WTC11 (cell line): ENCODE measurements at regions not wholly inside any gene's neighbourhood (a gene's known extent, or its start where the extent isn't known, plus 50 kb on each side); places are given as distances from the start of the nearest gene placed in this dataset.

Experiments used
- ATAC-seq: fragments of 200-7000 bp; cut with Tn5 transposase; 2 replicates; pipeline ENCODE4 v1.10.0; 2021; ENCODE audit warnings: mild to moderate bottlenecking, moderate library complexity
- CTCF ChIA-PET: fragments of 300-600 bp; sonication (Branson Sonifier 250); formaldehyde crosslinking; loops from one replicate; lab custom pipeline; 2021; ENCODE audit warnings: antibody characterized with exemption; lab: Charles Lee
- POLR2A ChIA-PET: fragments of 350-600 bp; sonication (Branson Sonifier 250); formaldehyde crosslinking; loops from one replicate; lab custom pipeline; 2021; ENCODE audit warnings: antibody characterized with exemption; lab: Charles Lee
- DNase-seq: peaks from one replicate; pipeline ENCODE4 v3.0.0; 2021; ENCODE audit warnings: low spot score
- H3K27ac Mint-ChIP-seq: 2 replicates; pipeline ENCODE4 v1.8.0; 2021; ENCODE audit warnings: mixed read lengths
- H3K27me3 Mint-ChIP-seq: 2 replicates; pipeline ENCODE4 v1.8.0; 2021; ENCODE audit warnings: low read depth, mild to moderate bottlenecking, moderate library complexity, mixed read lengths
- H3K36me3 Mint-ChIP-seq: 2 replicates; pipeline ENCODE4 v1.8.0; 2021; ENCODE audit warnings: mixed read lengths
- H3K4me1 Mint-ChIP-seq: 2 replicates; pipeline ENCODE4 v1.8.0; 2022; ENCODE audit warnings: mixed read lengths
- H3K4me3 Mint-ChIP-seq: 2 replicates; pipeline ENCODE4 v1.8.0; 2021; ENCODE audit warnings: mild to moderate bottlenecking, moderate library complexity, mixed read lengths
- H3K9me3 Mint-ChIP-seq: 2 replicates; pipeline ENCODE4 v1.8.0; 2021; ENCODE audit warnings: mixed read lengths
- ARID4B ChIP-seq: sonication (generic); formaldehyde crosslinking; IDR thresholded peaks from 2 replicates; pipeline ENCODE4 v1.8.0; 2023; ENCODE audit warnings: missing genetic modification reagents, mild to moderate bottlenecking, borderline replicate concordance
- ATF1 ChIP-seq: sonication (generic); formaldehyde crosslinking; IDR thresholded peaks from 2 replicates; pipeline ENCODE4 v1.8.1; 2023; ENCODE audit warnings: mild to moderate bottlenecking, moderate library complexity, missing genetic modification reagents
- ATF6 ChIP-seq: sonication (generic); formaldehyde crosslinking; IDR thresholded peaks from 2 replicates; pipeline ENCODE4 v1.8.1; 2023; ENCODE audit warnings: mild to moderate bottlenecking, missing genetic modification reagents
- CDX4 ChIP-seq: fragments of 250-450 bp; sonication (Bioruptor Pico); IDR thresholded peaks from 2 replicates; pipeline ENCODE4 v1.9.0; 2021; ENCODE audit warnings: moderate library complexity, mild to moderate bottlenecking, inconsistent platforms, borderline replicate concordance
- E2F4 ChIP-seq: sonication (generic); formaldehyde crosslinking; IDR thresholded peaks from 2 replicates; pipeline ENCODE4 v1.8.1; 2022; ENCODE audit warnings: low read depth, mild to moderate bottlenecking, moderate library complexity, missing genetic modification reagents, borderline replicate concordance
- GABPB1 ChIP-seq: sonication (generic); formaldehyde crosslinking; IDR thresholded peaks from 2 replicates; pipeline ENCODE4 v1.8.1; 2023; ENCODE audit warnings: mild to moderate bottlenecking, missing genetic modification reagents
- IRF1 ChIP-seq: sonication (generic); formaldehyde crosslinking; IDR thresholded peaks from 2 replicates; pipeline ENCODE4 v1.8.0; 2023; ENCODE audit warnings: missing genetic modification reagents
- JUN ChIP-seq: sonication (generic); formaldehyde crosslinking; IDR thresholded peaks from 2 replicates; pipeline ENCODE4 v1.8.0; 2023; ENCODE audit warnings: mild to moderate bottlenecking, missing genetic modification reagents
- MXD4 ChIP-seq: fragments of 250-450 bp; sonication (Bioruptor Pico); IDR thresholded peaks from 2 replicates; pipeline ENCODE4 v1.8.0; 2021; ENCODE audit warnings: mild to moderate bottlenecking, moderate library complexity, borderline replicate concordance
- TEAD1 ChIP-seq: sonication (generic); formaldehyde crosslinking; IDR thresholded peaks from 2 replicates; pipeline ENCODE4 v1.8.0; 2022; ENCODE audit warnings: mild to moderate bottlenecking, missing genetic modification reagents
- ZNF281 ChIP-seq: sonication (generic); formaldehyde crosslinking; IDR thresholded peaks from 2 replicates; pipeline ENCODE4 v1.8.0; 2023; ENCODE audit warnings: mild to moderate bottlenecking, missing genetic modification reagents
- ZNF423 ChIP-seq: fragments of 250-450 bp; sonication (Bioruptor Pico); IDR thresholded peaks from 2 replicates; pipeline ENCODE4 v2.1.2; 2022; ENCODE audit warnings: mild to moderate bottlenecking, moderate library complexity
- ZNF671 ChIP-seq: fragments of 250-450 bp; sonication (Bioruptor Pico); IDR thresholded peaks from 2 replicates; pipeline ENCODE4 v1.8.0; 2021; ENCODE audit warnings: mild to moderate bottlenecking

GRCh38 chr1:208597571-208597970 lies 353.4 kb upstream of the PLXNA2 start:
- H3K4me1 Mint-ChIP-seq, result peaks cover 48% of the 10 kb centered on the region
- no peaks in the 10 kb centered on the region for H3K36me3 Mint-ChIP-seq
- no peaks in the 10 kb centered on the region for H3K27me3 Mint-ChIP-seq
- H3K4me3 Mint-ChIP-seq, result no peak overlapping the region
- ChIA-PET POLR2A (no interaction called here), CTCF (interaction anchor here (1.0 kb wide), 1 partner anchor 121 kb away, joined by 3 read pairs; no protein-coding TSS in a partner anchor)
- no peak for ATAC-seq
- no peaks in the 10 kb centered on the region for H3K9me3 Mint-ChIP-seq
- no peak overlapping the region for H3K27ac Mint-ChIP-seq
- DNase-seq, result no peak
- TF ChIP-seq ZNF423 (CRISPR knock-in tag) (no peak), ARID4B (no peak), JUN (CRISPR knock-in tag) (no peak), ATF6 (CRISPR knock-in tag) (no peak), TEAD1 (no peak), ZNF281 (CRISPR knock-in tag) (no peak), CDX4 (CRISPR knock-in tag) (no peak), IRF1 (CRISPR knock-in tag) (no peak), ATF1 (CRISPR knock-in tag) (no peak), E2F4 (CRISPR knock-in tag) (no peak)
- TF ChIP-seq, all 79 proteins: peak for 0

GRCh38 chr1:208598021-208598420 lies 353.8 kb upstream of the PLXNA2 start:
- ChIA-PET CTCF (interaction anchor here (1.0 kb wide), 1 partner anchor 122 kb away, joined by 3 read pairs; no protein-coding TSS in a partner anchor), POLR2A (no interaction called here)
- no peaks in the 10 kb centered on the region for H3K9me3 Mint-ChIP-seq
- no peak overlapping the region for H3K27ac Mint-ChIP-seq
- TF ChIP-seq ZNF671 (CRISPR knock-in tag) (no peak), GABPB1 (CRISPR knock-in tag) (no peak), MXD4 (no peak)
- no peak for DNase-seq
- no peak overlapping the region for H3K4me3 Mint-ChIP-seq
- ATAC-seq, result no peak
- H3K4me1 Mint-ChIP-seq, result peaks cover 49% of the 10 kb centered on the region
- no peaks in the 10 kb centered on the region for H3K27me3 Mint-ChIP-seq
- H3K36me3 Mint-ChIP-seq, result no peaks in the 10 kb centered on the region
